ENCODE measurements at regions not wholly inside any gene's neighbourhood (a gene's known extent, or its start where the extent isn't known, plus 50 kb on each side); places are given as distances from the start of the nearest gene placed in this dataset.
A peak's percentile ranks its signal among the peaks of the same experiment; 100 is the strongest.

GRCh38 chr10:9807846-9808245 is 1209.8 kb upstream of the CELF2 start:
- no peak overlapping the region for H3K4me2 ChIP-seq
- H3K27ac ChIP-seq, result no peak overlapping the region
- H3K4me3 ChIP-seq, result no peak overlapping the region
- no peak for TF ChIP-seq Cebpa-rat (IDR thresholded peaks at IDR 0.05)
- H3K36me3 ChIP-seq, result no peaks in the 10 kb centered on the region
- no peaks in the 10 kb centered on the region for H3K4me1 ChIP-seq
- no peaks in the 10 kb centered on the region for H3K9me3 ChIP-seq
- H4K20me1 ChIP-seq, result no peaks in the 10 kb centered on the region
- no peaks in the 10 kb centered on the region for H3K27me3 ChIP-seq
- H3K9ac ChIP-seq, result no peak overlapping the region

GRCh38 chr10:9811601-9812000 is 1206.1 kb upstream of the CELF2 start:
- no peaks in the 10 kb centered on the region for H3K27me3 ChIP-seq
- H3K9ac ChIP-seq, result no peak overlapping the region
- no peaks in the 10 kb centered on the region for H4K20me1 ChIP-seq
- peaks cover 6% of the 10 kb centered on the region for H3K9me3 ChIP-seq
- H3K36me3 ChIP-seq, result no peaks in the 10 kb centered on the region
- no peak for TF ChIP-seq Cebpa-rat (IDR thresholded peaks at IDR 0.05)
- H3K27ac ChIP-seq, result no peak overlapping the region
- no peak overlapping the region for H3K4me3 ChIP-seq
- H3K4me1 ChIP-seq, result no peaks in the 10 kb centered on the region
- no peak overlapping the region for H3K4me2 ChIP-seq

DNA sequence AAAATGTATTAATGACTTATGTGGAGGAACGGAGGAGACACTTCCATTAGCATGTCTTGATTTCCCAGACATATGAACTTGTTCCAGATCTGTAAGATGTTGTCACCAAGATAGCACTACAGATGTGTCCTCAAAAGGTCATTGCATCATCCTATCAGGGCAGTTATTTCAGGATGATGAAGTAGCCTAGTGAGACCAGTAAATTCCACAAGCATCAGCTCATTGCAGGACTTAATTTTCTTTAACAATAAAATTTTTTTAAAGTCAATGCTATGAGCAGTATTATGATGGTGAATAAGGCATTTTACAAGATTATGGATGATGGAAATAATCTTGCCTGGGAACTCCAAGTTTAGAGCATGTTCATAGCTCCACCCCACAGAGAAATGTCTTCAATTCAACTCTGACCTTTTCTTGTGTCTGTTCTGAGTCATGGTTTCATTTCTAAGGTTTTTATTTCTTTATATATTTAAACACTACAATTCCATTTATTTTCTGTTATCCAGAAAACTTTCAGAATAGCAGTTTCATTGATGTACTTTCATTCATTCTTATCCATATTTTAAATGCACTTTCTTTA is 1203.3 kb upstream of the CELF2 start:
- Histone ChIP-seq H3K27ac (no peak overlapping the region), H3K4me3 (no peak overlapping the region), H3K9me3 (peaks cover 16% of the 10 kb centered on the region), H3K9ac (no peak overlapping the region), H4K20me1 (no peaks in the 10 kb centered on the region), H3K4me2 (no peak overlapping the region), H3K27me3 (no peaks in the 10 kb centered on the region), H3K36me3 (no peaks in the 10 kb centered on the region), H3K4me1 (no peaks in the 10 kb centered on the region)
- no peak for TF ChIP-seq Cebpa-rat (IDR thresholded peaks at IDR 0.05)

GRCh38 chr10:9819756-9820494 is 1197.7 kb upstream of the CELF2 start:
- H3K27ac ChIP-seq, result no peak overlapping the region
- H3K4me1 ChIP-seq, result 0 out of 2 replicates have a peak, but pooled peaks cover 4% of the 10 kb centered on the region
- TF ChIP-seq Cebpa-rat (IDR thresholded peaks at IDR 0.05), result no peak

DNA sequence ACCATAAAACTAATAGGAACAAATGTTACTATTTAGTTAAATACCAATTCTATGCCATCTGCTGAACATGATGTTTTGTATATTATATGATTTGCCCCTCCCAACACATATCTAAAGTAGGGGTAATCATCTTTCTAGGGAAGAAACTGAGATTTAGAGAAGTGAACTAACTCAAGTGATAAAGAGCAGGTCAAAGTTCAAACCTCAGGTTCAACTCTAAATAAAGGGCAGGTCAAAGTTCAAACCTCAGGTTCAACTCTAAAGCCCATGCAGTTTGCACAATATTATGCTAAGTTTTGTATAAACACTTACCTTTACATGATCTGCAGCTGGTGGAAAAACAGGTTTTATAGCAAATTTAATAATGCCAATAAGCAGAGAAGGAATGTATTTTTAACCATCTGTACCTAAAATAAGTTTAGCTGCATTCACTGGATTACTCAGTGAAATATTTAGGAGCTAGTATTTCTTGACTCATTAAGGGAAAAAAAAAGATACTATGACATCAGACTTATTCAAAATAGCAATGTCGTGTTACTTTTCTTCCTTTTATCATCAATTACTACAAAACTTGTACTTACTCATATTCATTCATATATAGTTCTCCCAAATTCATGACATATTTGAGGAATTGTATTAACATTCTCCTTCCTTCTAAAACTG is 1194.3 kb upstream of the CELF2 start:
- Histone ChIP-seq H3K4me1 (0 out of 2 replicates have a peak, but pooled peaks cover 8% of the 10 kb centered on the region), H3K27ac (no peak overlapping the region), H3K4me3 (no peak overlapping the region), H3K9me3 (no peaks in the 10 kb centered on the region; the same call in 1 of the 2 replicates), H4K20me1 (no peaks in the 10 kb centered on the region), H3K27me3 (no peaks in the 10 kb centered on the region), H3K4me2 (no peak overlapping the region), H3K36me3 (no peaks in the 10 kb centered on the region), H3K9ac (no peak overlapping the region)
- TF ChIP-seq Cebpa-rat (IDR thresholded peaks at IDR 0.05), result no peak

More at GRCh38 chr10:9819756-9820494, 1197.7 kb upstream of the CELF2 start:
- Histone ChIP-seq H3K4me3 (no peak overlapping the region), H3K4me2 (no peak overlapping the region), H3K9me3 (peaks cover 16% of the 10 kb centered on the region), H4K20me1 (no peaks in the 10 kb centered on the region), H3K36me3 (no peaks in the 10 kb centered on the region), H3K27me3 (no peaks in the 10 kb centered on the region), H3K9ac (no peak overlapping the region)

- H3K36me3 ChIP-seq, result no peaks in the 10 kb centered on the region
- no peak for TF ChIP-seq Cebpa-rat (IDR thresholded peaks at IDR 0.05)
These were observed 1193.0 kb upstream of the CELF2 start for GRCh38 chr10:9824631-9825071.

GRCh38 chr10:9825491-9826018 is 1192.1 kb upstream of the CELF2 start:
- no peak for TF ChIP-seq Cebpa-rat (IDR thresholded peaks at IDR 0.05)
- Histone ChIP-seq H4K20me1 (no peaks in the 10 kb centered on the region), H3K36me3 (no peaks in the 10 kb centered on the region), H3K27ac (no peak overlapping the region), H3K9me3 (no peaks in the 10 kb centered on the region), H3K4me3 (no peak overlapping the region), H3K4me1 (0 out of 2 replicates have a peak, but pooled peaks cover 8% of the 10 kb centered on the region), H3K4me2 (peak overlapping the region; percentile 28; the same call in 1 of the 2 replicates), H3K9ac (no peak overlapping the region), H3K27me3 (no peaks in the 10 kb centered on the region)

More at GRCh38 chr10:9824631-9825071, 1193.0 kb upstream of the CELF2 start:
- Histone ChIP-seq H3K9me3 (no peaks in the 10 kb centered on the region), H3K4me3 (no peak overlapping the region), H3K4me2 (peak overlapping the region; percentile 28), H3K4me1 (0 out of 2 replicates have a peak, but pooled peaks cover 8% of the 10 kb centered on the region), H4K20me1 (no peaks in the 10 kb centered on the region), H3K9ac (no peak overlapping the region), H3K27ac (no peak overlapping the region), H3K27me3 (no peaks in the 10 kb centered on the region)

DNA sequence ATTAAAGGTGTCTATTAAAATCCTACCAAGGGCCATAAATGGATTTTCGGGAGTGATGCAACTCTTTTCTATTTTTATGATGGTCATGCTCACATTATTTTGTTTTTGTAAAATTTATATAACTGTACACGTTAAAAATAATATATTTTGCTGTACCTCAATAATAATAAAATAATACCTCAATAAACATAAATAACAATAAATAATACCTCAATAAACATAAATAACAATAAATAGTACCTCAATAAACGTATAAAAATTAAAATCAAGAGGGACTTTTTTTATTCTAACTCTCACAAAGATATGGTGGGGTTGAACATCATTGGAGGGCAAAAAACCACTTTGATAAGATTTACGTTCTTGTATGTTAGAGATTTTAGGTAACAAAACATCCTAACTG is 1189.6 kb upstream of the CELF2 start:
- H3K27me3 ChIP-seq, result no peaks in the 10 kb centered on the region
- no peaks in the 10 kb centered on the region for H3K9me3 ChIP-seq
- H3K36me3 ChIP-seq, result no peaks in the 10 kb centered on the region
- TF ChIP-seq Cebpa-rat (IDR thresholded peaks at IDR 0.05), result no peak
- H3K4me2 ChIP-seq, result no peak overlapping the region
- H3K9ac ChIP-seq, result no peak overlapping the region
- H3K4me1 ChIP-seq, result 0 out of 2 replicates have a peak, but pooled peaks cover 8% of the 10 kb centered on the region
- no peak overlapping the region for H3K4me3 ChIP-seq
- no peaks in the 10 kb centered on the region for H4K20me1 ChIP-seq
- no peak overlapping the region for H3K27ac ChIP-seq

- Histone ChIP-seq H4K20me1 (no peaks in the 10 kb centered on the region), H3K9me3 (0 out of 2 replicates have a peak, but pooled peaks cover under 1% of the 10 kb centered on the region), H3K36me3 (no peaks in the 10 kb centered on the region), H3K27ac (no peak overlapping the region), H3K9ac (no peak overlapping the region), H3K4me1 (no peaks in the 10 kb centered on the region), H3K27me3 (no peaks in the 10 kb centered on the region), H3K4me3 (no peak overlapping the region), H3K4me2 (no peak overlapping the region)
- no peak for TF ChIP-seq Cebpa-rat (IDR thresholded peaks at IDR 0.05)
These were observed 1183.7 kb upstream of the CELF2 start for GRCh38 chr10:9833942-9834341.

Data from BLaER1 (cell line).